HG03060 (cell line): ENCODE measurements at regions not wholly inside any gene's neighbourhood (a gene's known extent, or its start where the extent isn't known, plus 50 kb on each side); places are given as distances from the start of the nearest gene placed in this dataset.

Source experiments
- ATAC-seq: cut with Tn5 transposase; IDR thresholded peaks from one replicate; pipeline ENCODE4 v1.9.1; 2021; ENCODE audit warnings: low read depth, moderate number of reproducible peaks; ENCODE audit not compliant: unreplicated experiment

- ATAC-seq: no peak
These were observed 178.0 kb downstream of the CEMIP2 start for GRCh38 chr9:71590362-71590761.

GRCh38 chr9:71589612-71590011 lies 178.7 kb downstream of the CEMIP2 start:
- ATAC-seq: no peak

- ATAC-seq: no peak
These were observed 180.5 kb downstream of the CEMIP2 start for GRCh38 chr9:71587576-71588362.

- ATAC-seq: no peak
These were observed 184.5 kb downstream of the CEMIP2 start for GRCh38 chr9:71583792-71584191.

- ATAC-seq: no peak
These were observed 186.0 kb downstream of the CEMIP2 start for GRCh38 chr9:71582347-71582746.

- no peak for ATAC-seq
These were observed 187.2 kb downstream of the CEMIP2 start for GRCh38 chr9:71581101-71581500.

GRCh38 chr9:71571186-71571585 lies 197.1 kb downstream of the CEMIP2 start:
- no peak for ATAC-seq

GRCh38 chr9:71567890-71568289 lies 200.4 kb downstream of the CEMIP2 start:
- no peak for ATAC-seq

GRCh38 chr9:71562140-71562539 lies 206.2 kb downstream of the CEMIP2 start:
- no peak for ATAC-seq

GRCh38 chr9:71557310-71557709 lies 211.0 kb downstream of the CEMIP2 start:
- no peak for ATAC-seq

GRCh38 chr9:71552480-71552879 lies 215.8 kb downstream of the CEMIP2 start:
- ATAC-seq: no peak

GRCh38 chr9:71549023-71549422 lies 219.3 kb downstream of the CEMIP2 start:
- ATAC-seq: peak; percentile 91

- no peak for ATAC-seq
These were observed 223.8 kb downstream of the CEMIP2 start for GRCh38 chr9:71544464-71544863.

GRCh38 chr9:71541436-71541835 lies 226.9 kb downstream of the CEMIP2 start:
- no peak for ATAC-seq

GRCh38 chr9:71524996-71525580 lies 243.2 kb downstream of the CEMIP2 start:
- no peak for ATAC-seq

- no peak for ATAC-seq
These were observed 243.8 kb downstream of the CEMIP2 start for GRCh38 chr9:71524516-71524915.

- no peak for ATAC-seq
These were observed 247.2 kb downstream of the CEMIP2 start for GRCh38 chr9:71521132-71521531.

- no peak for ATAC-seq
These were observed 249.1 kb downstream of the CEMIP2 start for GRCh38 chr9:71519098-71519696.

GRCh38 chr9:71518045-71518827 lies 250.1 kb downstream of the CEMIP2 start:
- ATAC-seq: no peak

GRCh38 chr9:71515626-71516025 lies 252.7 kb downstream of the CEMIP2 start:
- ATAC-seq: no peak

GRCh38 chr9:71515107-71515506 lies 253.2 kb downstream of the CEMIP2 start:
- no peak for ATAC-seq
